GM18858 (cell line): ENCODE measurements at regions not wholly inside any gene's neighbourhood (a gene's known extent, or its start where the extent isn't known, plus 50 kb on each side); places are given as distances from the start of the nearest gene placed in this dataset.

Experiments
- ATAC-seq: cut with Tn5 transposase; IDR thresholded peaks from one replicate; pipeline ENCODE4 v1.9.1; 2021; ENCODE audit not compliant: unreplicated experiment

GRCh38 chrX:38886112-38886511, 84.9 kb downstream of the MID1IP1 start:
- ATAC-seq: no peak

DNA sequence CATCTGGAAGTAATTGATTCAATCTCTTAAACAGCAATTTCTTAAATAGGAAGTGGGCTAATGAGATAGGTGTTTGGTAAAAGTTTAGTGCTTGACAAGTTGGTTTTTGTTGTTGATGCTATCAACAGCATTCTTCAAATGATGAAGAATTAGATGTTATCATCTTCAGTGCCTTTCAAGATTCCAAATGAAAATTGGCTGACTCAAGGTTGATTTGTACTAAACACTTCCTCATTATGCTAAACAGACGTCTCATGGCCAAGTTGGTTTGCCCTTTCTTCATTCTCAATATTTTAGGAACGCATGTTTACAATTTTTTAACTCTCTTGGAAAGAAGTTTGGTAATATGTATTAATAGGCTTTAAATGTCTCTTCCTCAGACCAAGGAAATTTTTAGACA, 86.0 kb downstream of the MID1IP1 start:
- no peak for ATAC-seq

DNA sequence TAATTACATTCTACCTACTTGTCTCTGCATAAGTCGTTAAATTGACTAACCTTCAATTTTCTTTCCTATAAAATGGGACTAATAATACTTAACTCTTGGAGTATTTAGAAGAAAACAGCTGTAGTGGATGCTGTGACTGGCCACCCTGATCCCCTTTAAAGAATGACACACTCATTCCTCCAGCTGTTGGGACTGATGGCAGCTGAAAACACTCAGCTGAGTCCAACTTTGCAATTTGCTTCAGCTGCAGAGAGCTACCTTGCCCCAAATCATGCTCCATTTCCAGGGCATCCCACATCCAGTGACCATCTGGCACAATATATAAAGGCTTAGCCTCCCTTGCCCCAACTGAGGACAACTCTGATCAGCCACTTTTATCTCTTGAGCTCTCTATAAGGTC, 89.1 kb downstream of the MID1IP1 start:
- no peak for ATAC-seq

DNA sequence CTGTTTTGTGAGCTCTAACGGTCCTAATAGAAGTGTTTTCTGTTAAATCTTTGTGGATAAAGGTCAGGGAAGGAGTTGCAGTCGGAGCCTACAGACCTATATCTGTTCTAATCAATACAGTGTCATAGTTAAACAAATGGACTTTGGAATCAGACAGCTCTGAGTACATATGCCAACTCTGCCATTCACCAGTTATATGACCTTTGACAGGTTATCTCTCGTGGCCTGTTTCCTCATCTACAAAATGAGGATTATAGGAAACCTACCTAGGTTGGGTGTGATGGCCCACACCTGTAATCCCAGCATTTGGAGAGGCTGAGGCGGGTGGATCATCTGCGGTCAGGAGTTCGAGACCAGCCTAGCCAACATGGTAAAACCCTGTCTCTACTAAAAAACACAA, 89.7 kb downstream of the MID1IP1 start:
- no peak for ATAC-seq

GRCh38 chrX:38891641-38892413, 90.6 kb downstream of the MID1IP1 start:
- ATAC-seq: peak; percentile 88

DNA sequence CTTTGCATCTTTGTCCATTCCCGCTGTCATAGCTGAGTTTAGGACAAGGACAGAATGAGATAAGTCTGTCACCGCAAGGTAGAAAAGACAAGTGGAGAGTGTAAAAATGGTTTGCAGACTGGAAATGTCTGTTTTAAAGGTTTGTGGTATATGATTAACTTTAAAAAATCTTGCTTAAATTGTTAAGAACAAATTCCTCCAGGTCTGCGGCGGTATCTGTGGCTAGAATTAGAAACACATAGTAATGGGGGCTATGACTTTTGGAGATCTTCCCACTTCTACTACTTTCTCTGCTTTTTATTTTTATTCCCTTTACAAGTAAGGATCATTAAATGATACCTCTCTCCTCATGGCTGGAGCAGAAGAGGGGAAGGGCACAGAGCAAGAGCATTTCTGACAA, 92.2 kb downstream of the MID1IP1 start:
- ATAC-seq: no peak

DNA sequence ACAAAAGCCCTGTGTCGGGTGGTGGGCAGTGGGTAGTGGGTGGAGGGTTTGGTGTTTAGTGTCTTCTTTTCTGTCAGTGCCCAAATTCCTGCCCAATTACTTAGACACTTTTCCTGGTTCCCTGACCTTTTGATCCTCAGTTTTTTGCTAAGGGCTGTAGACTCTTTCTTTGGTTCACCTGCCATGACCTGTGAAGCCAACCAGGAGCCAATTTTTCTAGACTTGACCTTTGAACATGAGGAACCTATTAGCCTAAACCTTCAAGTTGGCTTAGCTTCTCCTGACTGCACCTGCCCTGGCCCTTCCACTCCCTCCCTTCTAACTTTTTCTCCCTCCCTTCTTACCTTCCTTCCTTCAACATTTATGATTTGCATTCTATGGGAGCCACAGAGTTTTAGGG, 94.5 kb downstream of the MID1IP1 start:
- ATAC-seq: no peak

GRCh38 chrX:38896724-38897298, 95.6 kb downstream of the MID1IP1 start:
- ATAC-seq: peak; percentile 64

DNA sequence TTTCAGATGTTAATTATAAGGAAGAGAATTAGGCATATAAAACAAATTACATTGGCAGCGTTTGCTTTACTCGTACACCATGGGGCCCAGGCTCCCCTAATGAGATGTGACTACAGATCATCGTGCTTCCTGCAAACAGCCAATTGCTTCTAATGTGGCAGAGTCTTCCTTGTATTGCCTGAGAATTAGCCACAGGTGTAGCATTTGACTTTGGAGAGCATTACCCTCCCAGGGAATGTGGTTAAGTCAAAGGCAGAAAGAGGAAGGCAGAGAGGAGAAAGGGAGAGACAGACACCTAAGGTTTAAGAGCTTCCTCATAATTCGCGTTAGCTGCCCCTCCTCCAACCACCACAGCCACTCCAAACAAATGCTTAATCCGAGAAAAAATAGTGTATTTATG, 97.0 kb downstream of the MID1IP1 start:
- no peak for ATAC-seq

DNA sequence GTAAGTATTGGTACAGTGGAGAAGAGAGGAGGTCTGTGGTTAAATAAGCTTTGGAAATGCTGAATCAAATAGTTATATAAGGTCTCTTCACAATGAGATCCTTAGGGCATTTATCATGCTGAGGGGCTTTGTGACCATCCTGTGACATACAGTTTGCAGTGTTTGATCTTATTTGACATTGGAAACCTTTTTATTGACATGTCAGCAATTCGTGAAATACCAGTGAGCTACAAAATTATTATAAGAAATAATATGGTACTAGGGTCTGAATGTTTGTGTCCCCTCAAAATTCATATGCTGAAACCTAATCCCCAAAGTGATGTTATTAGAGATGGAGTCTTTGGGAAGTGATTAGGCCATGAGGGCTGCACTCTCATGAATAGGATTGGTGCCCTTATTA, 98.4 kb downstream of the MID1IP1 start:
- no peak for ATAC-seq

GRCh38 chrX:38900719-38901118, 99.5 kb downstream of the MID1IP1 start:
- no peak for ATAC-seq

DNA sequence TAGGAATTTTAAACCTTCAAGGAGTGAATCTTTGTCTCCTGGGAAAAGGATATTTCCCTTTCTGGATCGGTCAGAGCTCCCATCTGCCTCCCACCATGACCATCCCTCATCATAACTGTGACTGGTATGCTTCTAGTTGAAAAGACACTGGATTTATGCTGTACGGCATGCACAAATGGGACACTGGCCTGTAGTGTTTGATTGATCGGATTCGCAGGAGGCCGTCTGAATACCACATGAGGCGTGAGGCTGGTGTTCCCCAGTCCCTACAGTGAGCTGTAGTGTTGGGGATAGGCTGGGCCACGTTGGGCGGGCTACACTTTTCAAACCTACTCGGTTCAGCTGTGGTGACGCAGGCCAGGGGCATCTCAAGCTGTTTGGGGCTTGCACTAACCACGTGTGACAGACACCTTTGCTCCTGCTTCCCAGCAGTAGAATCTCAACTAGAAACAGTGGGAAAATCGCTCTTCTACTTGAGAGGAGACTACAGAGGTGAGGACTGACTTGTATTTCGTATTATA, 101.8 kb downstream of the MID1IP1 start:
- no peak for ATAC-seq

DNA sequence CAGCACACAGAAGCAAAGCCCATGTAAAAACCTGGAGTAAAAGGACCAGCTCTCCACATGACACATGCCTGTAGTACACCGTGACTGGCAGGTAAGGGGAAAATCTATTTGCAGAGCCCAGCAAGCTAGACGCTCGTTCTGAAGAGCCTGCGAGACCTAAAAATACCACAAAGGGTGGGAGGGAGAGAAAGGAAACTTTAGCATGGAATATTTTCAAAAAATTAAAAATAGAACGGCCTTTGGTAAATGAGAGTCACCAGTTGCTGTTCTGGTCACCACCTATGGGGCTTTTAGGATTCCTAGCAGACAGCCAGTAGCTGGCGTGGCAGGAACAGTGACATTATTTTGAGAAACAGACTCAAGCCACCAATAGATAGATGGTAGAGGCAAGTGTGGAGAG, 115.5 kb downstream of the MID1IP1 start:
- no peak for ATAC-seq

- no peak for ATAC-seq
These were observed 116.7 kb downstream of the MID1IP1 start for GRCh38 chrX:38917954-38918353.

DNA sequence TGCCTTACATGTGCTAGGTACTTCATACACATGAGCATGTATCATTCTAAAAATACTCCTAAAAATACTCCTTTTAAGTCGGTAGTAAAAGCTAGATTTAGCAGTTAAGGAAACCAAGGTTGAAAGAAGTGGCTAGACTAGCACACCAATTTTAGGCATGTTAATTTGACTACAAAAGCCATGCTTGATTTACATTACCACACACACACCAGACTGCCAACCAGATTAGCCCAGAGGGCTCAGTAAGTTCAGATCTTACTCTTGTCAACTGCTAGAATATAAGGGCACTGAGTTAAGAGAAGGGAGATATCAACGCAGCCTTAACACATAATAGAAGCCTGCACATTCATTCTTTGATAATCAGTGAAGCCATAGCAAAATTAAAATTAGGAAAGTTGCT, 117.9 kb downstream of the MID1IP1 start:
- no peak for ATAC-seq

DNA sequence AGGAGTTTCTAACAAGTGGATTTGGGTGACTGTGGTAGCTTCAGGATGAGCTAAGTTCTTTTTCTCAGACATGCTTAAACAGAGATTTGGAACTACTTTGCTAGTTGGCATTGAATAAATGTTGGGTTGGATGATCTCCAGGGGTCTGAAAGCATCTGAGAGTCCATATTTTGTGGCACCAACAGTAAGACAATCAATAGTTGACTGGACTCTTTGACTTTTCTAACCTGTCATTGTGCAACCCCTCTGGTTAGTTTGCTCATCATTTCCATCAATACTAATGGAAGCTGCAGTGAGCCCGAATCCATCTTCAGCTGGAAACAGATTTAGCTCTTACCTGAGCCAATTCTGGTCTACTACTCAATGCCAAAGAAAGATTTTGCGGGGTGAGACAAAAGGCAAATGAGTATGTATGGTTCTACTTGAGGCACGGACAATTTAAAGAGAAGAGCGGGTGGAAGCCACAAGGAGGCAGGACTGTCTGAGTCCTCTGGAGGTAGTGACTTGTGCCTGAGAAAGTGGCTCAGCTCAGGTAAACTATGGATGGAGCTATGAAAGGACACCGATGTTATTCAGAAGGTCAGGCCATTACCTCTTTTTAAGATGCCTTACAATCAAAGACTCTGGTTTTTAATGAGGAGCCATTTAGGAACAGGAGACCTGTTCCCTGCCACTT, 118.7 kb downstream of the MID1IP1 start:
- no peak for ATAC-seq

GRCh38 chrX:38923451-38923969, 122.3 kb downstream of the MID1IP1 start:
- ATAC-seq: no peak

GRCh38 chrX:38927592-38927991, 126.3 kb downstream of the MID1IP1 start:
- no peak for ATAC-seq

GRCh38 chrX:38929966-38930421, 128.7 kb downstream of the MID1IP1 start:
- no peak for ATAC-seq

DNA sequence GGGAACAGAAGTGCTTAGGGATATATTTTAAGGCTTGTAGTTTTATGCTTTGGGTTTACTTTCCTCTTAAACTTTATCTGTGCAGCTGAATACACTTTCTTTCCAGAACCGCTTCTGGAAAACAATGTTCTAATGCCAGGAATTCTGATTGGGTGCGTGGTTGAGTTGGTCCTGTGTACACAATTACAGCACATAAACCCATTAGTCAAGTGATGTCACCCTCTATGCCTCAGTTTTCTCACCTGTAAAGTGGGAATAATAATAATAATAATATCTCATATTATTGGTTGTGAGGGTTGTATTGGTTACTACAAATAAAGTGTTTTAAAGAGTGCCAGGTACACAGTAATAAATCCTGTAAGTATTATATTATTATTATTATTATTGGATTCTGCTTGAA, 129.2 kb downstream of the MID1IP1 start:
- ATAC-seq: no peak

DNA sequence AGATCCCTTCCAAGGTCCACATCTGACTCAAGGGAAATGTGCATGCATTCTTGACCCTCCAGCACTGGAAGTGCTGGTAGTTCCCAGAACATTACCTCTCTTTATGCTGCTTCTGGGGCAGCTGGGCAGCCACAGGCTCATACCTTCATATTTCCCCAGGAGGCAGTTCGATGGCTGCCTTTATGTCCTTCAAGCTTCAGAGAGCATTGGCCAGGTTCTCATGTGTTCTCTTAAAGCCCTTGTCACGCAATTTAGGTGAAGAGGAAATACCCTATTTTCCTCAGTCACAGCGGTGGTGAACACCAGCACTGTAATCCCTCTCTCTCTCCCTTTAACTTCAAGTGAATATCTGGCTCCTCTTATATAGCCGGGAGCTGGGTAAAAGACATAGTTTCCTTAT, 134.3 kb downstream of the MID1IP1 start:
- no peak for ATAC-seq

- no peak for ATAC-seq
These were observed 136.1 kb downstream of the MID1IP1 start for GRCh38 chrX:38937400-38937799.
